ENCODE measurements at regions not wholly inside any gene's neighbourhood (a gene's known extent, or its start where the extent isn't known, plus 50 kb on each side); places are given as distances from the start of the nearest gene placed in this dataset.
A peak's percentile ranks its signal among the peaks of the same experiment; 100 is the strongest.

DNA sequence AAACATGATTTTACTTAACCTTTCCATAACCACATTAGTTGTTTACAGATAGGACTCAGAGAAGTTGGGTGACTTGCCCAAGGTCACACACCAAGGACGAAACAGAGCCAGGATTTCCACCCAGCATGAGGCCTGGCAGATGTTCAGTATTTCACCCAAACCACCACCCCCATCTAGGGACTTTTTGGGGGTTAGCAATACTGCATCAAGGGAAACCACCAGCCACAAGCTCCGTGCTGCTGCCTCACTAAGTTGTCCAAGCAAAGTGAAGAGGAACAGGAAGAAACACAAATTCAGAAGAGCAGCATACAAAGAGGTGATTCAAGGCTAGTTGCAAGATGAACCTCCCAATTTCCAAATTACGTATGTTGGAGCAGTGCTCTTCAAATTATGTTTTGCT is 219.6 kb upstream of the RORB start:
- peak; percentile 3 for DNase-seq

- DNase-seq = no peak
These were observed 215.5 kb upstream of the RORB start for GRCh38 chr9:74281674-74282073.

DNA sequence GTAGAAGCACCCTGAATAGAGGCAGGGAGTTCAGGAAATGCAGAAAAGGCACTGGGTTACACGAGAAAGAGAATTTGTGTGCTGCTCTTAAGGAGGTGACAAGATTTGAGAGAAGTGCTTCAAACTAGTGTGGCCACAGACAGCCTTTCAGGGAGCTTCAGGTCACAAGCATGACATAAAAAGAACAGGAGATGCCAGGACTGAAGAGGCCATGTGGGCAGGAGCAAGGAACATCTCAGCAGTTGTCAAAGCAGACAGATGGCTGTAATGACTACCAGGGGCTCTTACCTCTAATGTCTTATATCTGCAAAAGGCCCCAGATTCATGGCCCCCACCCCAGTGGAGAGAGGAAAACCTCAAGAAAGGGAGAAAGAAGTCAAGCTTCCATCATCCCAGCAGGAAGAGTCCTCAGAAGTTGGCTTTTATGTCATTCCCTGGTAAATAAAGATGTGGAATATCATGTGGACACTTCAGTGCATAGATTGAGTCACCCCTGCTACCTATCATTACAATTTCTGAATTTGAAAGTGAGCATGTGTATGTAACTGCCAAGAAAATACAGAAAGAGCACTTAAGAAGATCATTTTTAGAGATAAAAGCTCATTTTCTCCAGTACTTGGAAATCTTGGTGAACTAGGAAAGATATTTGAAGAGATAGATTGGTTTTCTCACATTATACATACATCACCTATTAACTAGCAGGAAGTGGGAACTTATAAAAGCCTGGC is 214.4 kb upstream of the RORB start:
- no peak for DNase-seq

GRCh38 chr9:74284581-74285450 is 212.3 kb upstream of the RORB start:
- no peak for DNase-seq

GRCh38 chr9:74293479-74293878 is 203.7 kb upstream of the RORB start:
- DNase-seq = no peak

GRCh38 chr9:74303945-74304344 is 193.2 kb upstream of the RORB start:
- no peak for DNase-seq

DNA sequence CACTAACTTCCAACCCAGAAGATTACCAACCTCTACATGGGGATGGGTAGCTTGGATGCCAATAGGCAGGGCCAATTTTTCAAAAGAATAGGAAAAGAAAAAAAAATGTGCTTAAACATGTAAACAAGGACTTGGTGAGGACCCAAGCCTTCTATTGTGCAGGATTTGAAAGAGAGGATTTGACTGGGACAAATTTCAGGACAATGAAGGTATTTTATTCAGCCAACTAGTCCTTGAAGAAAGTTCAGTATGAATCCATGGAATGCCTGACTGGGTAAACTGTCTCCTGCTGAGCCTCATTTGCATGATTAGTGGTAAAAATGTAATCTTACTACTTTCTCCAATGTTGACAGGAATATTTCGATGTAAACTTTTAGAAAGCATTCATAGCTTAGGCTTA is 192.5 kb upstream of the RORB start:
- DNase-seq = no peak

GRCh38 chr9:74309654-74310053 is 187.5 kb upstream of the RORB start:
- DNase-seq = no peak

DNA sequence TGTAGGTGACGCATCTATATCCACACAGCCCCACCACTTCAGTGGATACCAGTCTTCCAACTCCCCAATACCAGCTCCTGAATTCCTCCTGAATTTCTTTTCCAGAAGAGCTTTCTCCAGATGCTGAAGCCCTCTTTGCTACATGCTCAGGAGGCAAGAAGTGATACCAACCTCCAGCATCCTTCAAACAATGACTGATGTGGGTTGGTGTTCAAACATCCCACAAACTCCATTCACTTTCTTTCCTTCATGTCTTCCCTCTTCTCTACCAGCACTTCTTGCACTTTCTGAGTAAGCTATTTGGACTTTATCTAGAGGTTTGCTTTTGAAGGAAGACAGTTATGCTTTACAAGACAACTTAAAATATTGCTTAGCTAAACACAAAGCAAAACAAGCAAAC is 179.9 kb upstream of the RORB start:
- DNase-seq = no peak

DNA sequence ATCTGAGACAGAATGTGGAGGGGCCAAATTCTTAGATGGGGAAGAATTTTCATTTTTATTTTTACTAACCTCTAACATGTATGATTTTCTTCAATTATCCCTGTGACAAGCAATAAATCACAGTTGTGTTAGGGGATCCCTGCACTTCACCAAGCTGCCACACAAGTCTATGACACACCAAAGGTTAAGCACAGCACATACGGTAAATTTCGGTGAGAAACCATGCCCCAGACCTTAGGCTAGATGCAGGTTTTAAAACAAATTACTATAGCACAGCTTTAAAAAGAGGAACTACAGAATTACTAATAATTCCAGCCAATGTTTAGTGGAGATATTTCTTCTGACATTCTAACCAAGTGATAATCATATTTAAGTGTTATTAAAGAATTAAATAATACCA is 175.7 kb upstream of the RORB start:
- DNase-seq = no peak

DNA sequence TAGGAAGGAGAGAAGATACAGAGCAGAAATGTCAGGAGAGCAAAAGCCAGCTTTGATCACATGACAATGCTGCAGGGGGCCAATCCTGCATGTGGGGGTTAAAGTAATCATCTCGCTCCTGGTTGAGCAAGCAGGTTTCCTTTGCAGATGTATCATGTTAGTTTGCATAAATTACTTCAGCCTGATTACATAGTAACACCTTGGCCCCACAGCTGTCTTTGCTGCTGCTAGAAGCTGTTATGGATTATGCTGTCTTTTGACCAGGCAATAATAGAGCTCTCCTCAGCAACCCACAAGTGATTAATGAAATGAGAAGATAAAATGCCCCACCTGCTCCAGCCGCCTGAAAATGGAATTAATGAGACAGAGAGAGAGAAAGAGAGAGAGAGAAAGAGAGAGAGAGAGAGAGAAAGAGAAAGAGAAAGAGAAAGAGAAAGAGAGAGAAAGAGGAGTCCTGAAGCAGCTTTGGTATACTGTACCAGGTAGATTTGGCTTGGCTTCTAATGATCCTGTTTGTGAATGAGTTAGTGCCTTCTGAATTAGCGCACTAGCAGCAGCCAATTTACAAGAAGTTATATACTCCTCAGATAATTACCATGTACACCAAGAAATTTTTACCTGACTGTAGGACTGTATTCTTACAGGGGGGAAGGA is 174.3 kb upstream of the RORB start:
- DNase-seq = no peak

DNA sequence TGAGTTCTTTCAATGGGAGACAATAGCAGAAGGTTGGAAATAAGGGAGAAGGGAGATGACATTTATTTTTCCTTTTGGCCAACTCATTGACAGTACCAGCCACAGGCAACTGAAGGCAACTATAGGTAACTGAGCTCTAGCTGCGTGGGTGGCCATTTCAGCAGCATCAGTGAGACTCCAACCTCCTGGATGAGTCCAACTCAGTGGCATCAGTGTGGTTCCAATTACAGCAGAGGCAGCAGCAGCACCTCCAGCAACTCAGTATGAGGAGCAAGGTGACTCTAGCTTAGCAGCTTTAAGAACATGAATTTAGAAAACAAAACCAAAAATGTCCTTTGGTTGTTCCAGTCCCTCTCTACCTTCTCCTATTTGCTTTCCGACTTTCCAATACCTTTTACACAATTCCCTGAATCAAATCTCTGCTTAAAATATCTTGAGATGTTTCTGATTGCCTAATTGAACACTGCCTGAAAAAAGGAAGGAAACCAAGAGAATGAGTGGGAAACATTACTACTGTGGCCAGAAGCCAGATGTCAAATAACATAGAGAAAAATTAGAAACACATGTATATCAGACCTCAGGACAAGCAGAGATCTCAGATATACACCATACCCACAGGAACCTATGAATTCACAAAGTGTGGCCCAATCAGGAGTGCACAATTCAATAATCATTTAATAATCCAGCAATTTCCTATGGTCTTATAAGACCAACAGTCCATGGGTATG is 166.5 kb upstream of the RORB start:
- DNase-seq = no peak

GRCh38 chr9:74331607-74332006 is 165.5 kb upstream of the RORB start:
- no peak for DNase-seq

- DNase-seq = no peak
These were observed 163.6 kb upstream of the RORB start for GRCh38 chr9:74333384-74334032.

DNA sequence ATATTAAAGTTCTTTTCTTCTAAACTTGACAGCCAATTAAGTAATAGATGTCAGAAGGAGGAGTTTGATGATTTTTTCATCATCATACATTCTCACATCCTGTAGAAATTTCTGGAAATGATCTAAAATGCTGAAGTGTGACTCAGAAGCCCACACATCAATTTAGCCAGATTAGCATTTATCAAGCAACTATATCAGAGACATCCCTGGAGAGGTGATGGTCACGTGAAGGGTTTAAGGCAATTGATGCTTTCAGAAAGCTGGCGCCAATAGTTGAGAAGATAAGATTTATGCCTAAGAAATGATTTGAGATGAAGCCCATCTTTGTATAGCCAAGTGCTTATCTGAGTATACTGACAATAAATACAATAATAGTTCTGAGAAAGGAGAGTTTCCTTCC is 162.9 kb upstream of the RORB start:
- no peak for DNase-seq

DNA sequence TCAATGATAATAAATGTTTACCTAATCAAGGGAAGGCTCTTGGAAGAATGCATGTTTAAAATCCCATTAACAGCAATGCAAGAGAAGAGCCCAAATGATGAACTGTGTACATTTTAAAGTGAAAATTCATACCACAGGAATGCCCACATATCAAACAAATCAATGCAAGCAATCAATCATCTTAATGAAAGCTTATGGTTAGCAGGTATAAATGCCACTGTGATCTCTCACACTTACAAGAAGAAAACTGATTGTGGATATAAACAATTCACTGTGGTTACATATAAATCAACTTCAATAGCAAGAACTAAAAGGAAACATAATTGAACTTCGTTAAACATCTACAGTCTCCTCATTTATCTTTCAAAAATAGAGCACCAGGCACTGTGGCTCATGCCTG is 161.0 kb upstream of the RORB start:
- no peak for DNase-seq

- DNase-seq = no peak
These were observed 148.4 kb upstream of the RORB start for GRCh38 chr9:74348777-74349176.

- no peak for DNase-seq
These were observed 142.0 kb upstream of the RORB start for GRCh38 chr9:74355107-74355506.

GRCh38 chr9:74357577-74357976 is 139.6 kb upstream of the RORB start:
- no peak for DNase-seq

- no peak for DNase-seq
These were observed 138.2 kb upstream of the RORB start for GRCh38 chr9:74358959-74359358.

- no peak for DNase-seq
These were observed 135.6 kb upstream of the RORB start for GRCh38 chr9:74361508-74361907.

DNA sequence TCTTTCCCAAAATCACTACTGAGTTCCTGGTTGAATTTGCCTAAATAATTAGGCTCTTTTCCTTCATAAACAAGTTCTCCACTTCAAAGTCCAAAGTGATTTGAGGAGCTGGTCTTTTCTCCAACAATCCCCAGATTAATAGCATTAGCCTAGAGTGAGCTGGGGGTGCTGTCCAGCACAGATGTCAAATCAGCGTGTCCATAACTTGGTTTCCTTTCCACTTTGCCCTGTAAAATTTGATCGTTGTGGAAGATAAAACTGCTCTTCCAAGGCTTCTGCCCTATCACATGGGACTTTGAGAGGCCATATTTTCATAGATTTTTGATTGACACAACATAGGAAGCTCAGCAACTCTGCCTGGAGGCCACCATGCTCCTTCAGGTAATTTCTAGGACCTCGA is 134.7 kb upstream of the RORB start:
- no peak for DNase-seq

DNA sequence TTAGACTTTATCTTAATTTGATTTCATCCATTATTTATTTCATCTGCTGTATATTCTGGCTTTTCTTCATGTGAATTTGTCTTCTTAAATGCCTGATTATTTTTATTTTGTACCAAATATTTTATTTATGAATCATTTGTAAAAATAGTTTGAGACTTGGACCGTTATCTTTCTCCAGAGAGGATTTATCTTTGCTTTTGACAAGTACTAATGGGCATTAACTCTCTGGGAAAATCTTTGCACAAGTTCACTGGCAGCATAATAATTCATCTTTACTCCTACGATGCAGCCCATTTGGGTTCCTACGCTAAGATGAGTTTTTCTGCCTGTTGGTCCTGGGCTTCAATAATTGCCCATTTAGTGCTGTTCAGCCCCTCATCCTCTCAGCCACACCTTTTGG is 131.0 kb upstream of the RORB start:
- DNase-seq = no peak

Measured in activated CD4-positive, alpha-beta T cell treated with anti-CD3 and anti-CD28 coated beads, Interleukin-2, Interleukin-6, amounts not matched to agents 100 ng/mL and 50 ng/mL, durations not matched to agents 16 hours and 8 hours (primary cell).